ENCODE measurements at regions not wholly inside any gene's neighbourhood (a gene's known extent, or its start where the extent isn't known, plus 50 kb on each side); places are given as distances from the start of the nearest gene placed in this dataset.
A peak's percentile ranks its signal among the peaks of the same experiment; 100 is the strongest.

DNA sequence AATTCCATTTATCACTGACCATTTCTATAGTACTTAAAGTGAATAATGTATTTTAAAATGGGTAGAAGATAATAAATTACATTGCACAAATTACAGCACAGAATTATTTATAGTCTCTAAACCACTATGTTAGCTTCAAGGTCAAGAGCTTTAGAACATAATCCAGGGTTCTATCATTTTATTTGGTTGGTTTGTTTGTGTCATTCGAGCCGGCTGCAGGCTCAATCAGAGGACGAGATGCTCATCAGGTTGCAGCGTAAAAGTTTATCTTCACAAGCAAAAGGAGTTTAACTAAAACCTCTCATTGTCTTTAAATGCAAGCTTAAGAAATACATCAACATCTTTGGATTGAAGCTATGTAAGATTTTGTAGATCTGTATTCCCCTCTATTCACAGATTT, 523.8 kb downstream of the EFNA5 start:
- Histone ChIP-seq H3K4me2 (ENCODE audit: control insufficient read depth, extremely low read depth, insufficient read depth, low read depth, low read length) (no peak overlapping the region), H3K4me1 (ENCODE audit: control insufficient read depth, extremely low read depth, insufficient read depth, low read length) (no peaks in the 10 kb centered on the region), H3K9me3 (ENCODE audit: control insufficient read depth, low read depth, low read length) (no peaks in the 10 kb centered on the region), H3K9me1 (ENCODE audit: control insufficient read depth, extremely low read depth, insufficient read depth, low read length) (no peaks in the 10 kb centered on the region), H2AFZ (ENCODE audit: control insufficient read depth, low read length) (no peak overlapping the region), H3K27ac (ENCODE audit: control insufficient read depth, insufficient read depth, low read length) (no peak overlapping the region), H4K20me1 (ENCODE audit: control insufficient read depth, extremely low read depth, insufficient read depth, low read length) (no peaks in the 10 kb centered on the region), H3K27me3 (ENCODE audit: control insufficient read depth, extremely low read depth, insufficient read depth, low read length) (no peaks in the 10 kb centered on the region), H3K4me3 (ENCODE audit: control insufficient read depth in 2 of 3, extremely low read depth in 1 of 3, insufficient read depth in 2 of 3, low read depth in 1 of 3, low read length in 3 of 3) (no peak overlapping the region), H3K36me3 (ENCODE audit: control insufficient read depth in 2 of 2, extremely low read depth in 1 of 2, insufficient read depth in 2 of 2, low read length in 2 of 2) (no peaks in the 10 kb centered on the region), H3K9ac (ENCODE audit: control insufficient read depth, extremely low read depth, insufficient read depth, low read length) (no peak overlapping the region), H3K79me2 (ENCODE audit: control insufficient read depth, insufficient read depth, low read length) (no peaks in the 10 kb centered on the region)
- no peak for TF ChIP-seq EZH2 (IDR thresholded peaks at IDR 0.05; ENCODE audit: low read length)
- TF ChIP-seq, protein P1, sequence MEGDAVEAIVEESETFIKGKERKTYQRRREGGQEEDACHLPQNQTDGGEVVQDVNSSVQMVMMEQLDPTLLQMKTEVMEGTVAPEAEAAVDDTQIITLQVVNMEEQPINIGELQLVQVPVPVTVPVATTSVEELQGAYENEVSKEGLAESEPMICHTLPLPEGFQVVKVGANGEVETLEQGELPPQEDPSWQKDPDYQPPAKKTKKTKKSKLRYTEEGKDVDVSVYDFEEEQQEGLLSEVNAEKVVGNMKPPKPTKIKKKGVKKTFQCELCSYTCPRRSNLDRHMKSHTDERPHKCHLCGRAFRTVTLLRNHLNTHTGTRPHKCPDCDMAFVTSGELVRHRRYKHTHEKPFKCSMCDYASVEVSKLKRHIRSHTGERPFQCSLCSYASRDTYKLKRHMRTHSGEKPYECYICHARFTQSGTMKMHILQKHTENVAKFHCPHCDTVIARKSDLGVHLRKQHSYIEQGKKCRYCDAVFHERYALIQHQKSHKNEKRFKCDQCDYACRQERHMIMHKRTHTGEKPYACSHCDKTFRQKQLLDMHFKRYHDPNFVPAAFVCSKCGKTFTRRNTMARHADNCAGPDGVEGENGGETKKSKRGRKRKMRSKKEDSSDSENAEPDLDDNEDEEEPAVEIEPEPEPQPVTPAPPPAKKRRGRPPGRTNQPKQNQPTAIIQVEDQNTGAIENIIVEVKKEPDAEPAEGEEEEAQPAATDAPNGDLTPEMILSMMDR (optimal IDR thresholded peaks at IDR 0.05 in 1 of 3, IDR thresholded peaks at IDR 0.05 in 1 of 3, conservative IDR thresholded peaks at IDR 0.05 in 1 of 3; ENCODE audit: extremely low read depth in 1 of 3, insufficient read depth in 2 of 3, low read length in 3 of 3): no peak
- DNase-seq (ENCODE audit: low read depth, low spot score): no peak
- FAIRE-seq: no peak
- dilution Hi-C loops (cut with MboI; ENCODE audit: extremely low pct_ligation_motif_present, low sequenced_read_pairs): no loop called here

DNA sequence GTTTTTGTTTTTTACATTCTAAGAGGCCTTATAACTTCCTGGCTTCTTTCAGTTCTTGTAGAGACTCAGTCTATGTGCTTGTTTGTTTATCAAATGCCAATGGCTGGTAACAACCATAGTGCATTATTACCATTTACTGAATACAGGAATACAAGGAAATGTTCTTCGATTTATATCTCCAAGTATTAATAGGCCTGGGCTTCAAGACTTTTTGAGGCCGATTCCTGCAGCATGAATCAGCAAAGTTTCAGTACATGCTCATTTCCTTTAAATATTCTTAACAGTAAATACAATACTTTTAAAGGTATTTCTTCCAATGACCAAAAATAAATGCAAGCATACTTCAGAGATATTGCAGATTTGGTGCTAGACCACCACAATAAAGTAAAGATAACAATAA, 535.3 kb downstream of the EFNA5 start:
- no peak overlapping the region for H3K4me3 ChIP-seq (ENCODE audit: control insufficient read depth in 2 of 3, extremely low read depth in 1 of 3, insufficient read depth in 2 of 3, low read depth in 1 of 3, low read length in 3 of 3)
- H3K4me1 ChIP-seq (ENCODE audit: control insufficient read depth, extremely low read depth, insufficient read depth, low read length): peaks cover 7% of the 10 kb centered on the region
- FAIRE-seq (no peak), DNase-seq (ENCODE audit: low read depth, low spot score) (no peak)
- no peaks in the 10 kb centered on the region for H3K27me3 ChIP-seq (ENCODE audit: control insufficient read depth, extremely low read depth, insufficient read depth, low read length)
- dilution Hi-C loops (cut with MboI; ENCODE audit: extremely low pct_ligation_motif_present, low sequenced_read_pairs): no loop called here
- H3K9me3 ChIP-seq (ENCODE audit: control insufficient read depth, low read depth, low read length): no peaks in the 10 kb centered on the region
- H2AFZ ChIP-seq (ENCODE audit: control insufficient read depth, low read length): peak overlapping the region; percentile 52
- peak overlapping the region; percentile 20 for H3K4me2 ChIP-seq (ENCODE audit: control insufficient read depth, extremely low read depth, insufficient read depth, low read depth, low read length)
- no peak overlapping the region for H3K27ac ChIP-seq (ENCODE audit: control insufficient read depth, insufficient read depth, low read length)
- no peaks in the 10 kb centered on the region for H4K20me1 ChIP-seq (ENCODE audit: control insufficient read depth, extremely low read depth, insufficient read depth, low read length)
- no peak overlapping the region for H3K9ac ChIP-seq (ENCODE audit: control insufficient read depth, extremely low read depth, insufficient read depth, low read length)
- no peak for TF ChIP-seq EZH2 (IDR thresholded peaks at IDR 0.05; ENCODE audit: low read length)
- TF ChIP-seq, protein P1 (optimal IDR thresholded peaks at IDR 0.05 in 1 of 3, IDR thresholded peaks at IDR 0.05 in 1 of 3, conservative IDR thresholded peaks at IDR 0.05 in 1 of 3; ENCODE audit: extremely low read depth in 1 of 3, insufficient read depth in 2 of 3, low read length in 3 of 3): no peak
- H3K79me2 ChIP-seq (ENCODE audit: control insufficient read depth, insufficient read depth, low read length): no peaks in the 10 kb centered on the region
- no peaks in the 10 kb centered on the region for H3K36me3 ChIP-seq (ENCODE audit: control insufficient read depth in 2 of 2, extremely low read depth in 1 of 2, insufficient read depth in 2 of 2, low read length in 2 of 2)
- no peaks in the 10 kb centered on the region for H3K9me1 ChIP-seq (ENCODE audit: control insufficient read depth, extremely low read depth, insufficient read depth, low read length)
